Stimulated activated CD8-positive, alpha-beta memory T cell treated with anti-CD3 and anti-CD28 coated beads, Interleukin-15, amount 100 ng/mL, for 48 hours (primary cell): ENCODE measurements at regions not wholly inside any gene's neighbourhood (a gene's known extent, or its start where the extent isn't known, plus 50 kb on each side); places are given as distances from the start of the nearest gene placed in this dataset.
"Not testable (repeated sequence)": the region's sequence is repeated elsewhere in the genome, so short reads cannot be mapped to it uniquely, and the experiment has no call there.

Source experiments
- DNase-seq, 2 donors: peaks; one replicate each; pipeline ENCODE4 v3.0.0-alpha.2; 2020; ENCODE audit warnings: low read depth in 2 of 2

GRCh38 chr6:130557481-130558112, 191.8 kb downstream of the TMEM200A start:
- no peak for DNase-seq

- DNase-seq = no peak
These were observed 192.3 kb downstream of the TMEM200A start for GRCh38 chr6:130558131-130558530.

GRCh38 chr6:130559166-130559565, 193.3 kb downstream of the TMEM200A start:
- no peak for DNase-seq

GRCh38 chr6:130560231-130560630, 194.4 kb downstream of the TMEM200A start:
- no peak for DNase-seq

- DNase-seq = not testable (repeated sequence)
These were observed 195.3 kb downstream of the TMEM200A start for GRCh38 chr6:130561159-130561558.

- DNase-seq = no peak
These were observed 199.9 kb downstream of the TMEM200A start for GRCh38 chr6:130565696-130566095.

GRCh38 chr6:130574146-130574545, 208.3 kb downstream of the TMEM200A start:
- no peak for DNase-seq

GRCh38 chr6:130575557-130575956, 209.7 kb downstream of the TMEM200A start:
- no peak for DNase-seq

GRCh38 chr6:130575971-130576370, 210.2 kb downstream of the TMEM200A start:
- peak; percentile 40 to 44 for DNase-seq

GRCh38 chr6:130577178-130577919, 211.5 kb downstream of the TMEM200A start:
- DNase-seq = no peak

GRCh38 chr6:130578713-130579112, 212.9 kb downstream of the TMEM200A start:
- no peak for DNase-seq

GRCh38 chr6:130583268-130583667, 217.5 kb downstream of the TMEM200A start:
- DNase-seq = no peak

GRCh38 chr6:130585587-130585986, 219.8 kb downstream of the TMEM200A start:
- DNase-seq = no peak

- DNase-seq = no peak
These were observed 222.1 kb downstream of the TMEM200A start for GRCh38 chr6:130587778-130588520.

- no peak for DNase-seq
These were observed 227.4 kb downstream of the TMEM200A start for GRCh38 chr6:130593200-130593599.

GRCh38 chr6:130593948-130594347, 228.1 kb downstream of the TMEM200A start:
- no peak for DNase-seq

GRCh38 chr6:130598021-130598989, 228.9 kb upstream of the SMLR1 start:
- no peak for DNase-seq

GRCh38 chr6:130600880-130601341, 226.3 kb upstream of the SMLR1 start:
- DNase-seq = no peak

GRCh38 chr6:130602151-130602770, 224.9 kb upstream of the SMLR1 start:
- no peak for DNase-seq

- no peak for DNase-seq
These were observed 223.8 kb upstream of the SMLR1 start for GRCh38 chr6:130603391-130603790.

- no peak for DNase-seq
These were observed 222.3 kb upstream of the SMLR1 start for GRCh38 chr6:130604841-130605399.
